ENCODE measurements at regions not wholly inside any gene's neighbourhood (a gene's known extent, or its start where the extent isn't known, plus 50 kb on each side); places are given as distances from the start of the nearest gene placed in this dataset.

GRCh38 chr12:39122562-39123204, 217.3 kb upstream of the CPNE8 start:
- no peak overlapping the region for H3K4me3 ChIP-seq (ENCODE audit: low read length)
- H3K27me3 ChIP-seq (ENCODE audit: low read depth, low read length): no peaks in the 10 kb centered on the region
- TF ChIP-seq CTCF (IDR thresholded peaks at IDR 0.05; ENCODE audit: low read depth, low read length) (no peak), EZH2phosphoT487 (IDR thresholded peaks at IDR 0.05; ENCODE audit: low read depth) (no peak)

GRCh38 chr12:39116861-39117260, 211.5 kb upstream of the CPNE8 start:
- Histone ChIP-seq H3K4me1 (ENCODE audit: low read length) (no peaks in the 10 kb centered on the region), H3K9ac (ENCODE audit: low read length) (no peak overlapping the region), H3K4me2 (ENCODE audit: low read length) (no peak overlapping the region), H2AFZ (ENCODE audit: low read depth, low read length) (no peak overlapping the region), H3K27me3 (ENCODE audit: low read depth, low read length) (no peaks in the 10 kb centered on the region), H3K4me3 (ENCODE audit: low read length) (no peak overlapping the region), H3K36me3 (replicated peaks; ENCODE audit: low read depth, low read length) (no peaks in the 10 kb centered on the region), H3K79me2 (ENCODE audit: low read length) (no peaks in the 10 kb centered on the region), H3K27ac (ENCODE audit: low read length) (no peak overlapping the region), H3K9me3 (ENCODE audit: insufficient read depth, low read length) (no peaks in the 10 kb centered on the region), H4K20me1 (ENCODE audit: insufficient read depth, low read length) (no peaks in the 10 kb centered on the region)
- no peak for TF ChIP-seq EZH2phosphoT487 (IDR thresholded peaks at IDR 0.05; ENCODE audit: low read depth)
- no peak for TF ChIP-seq CTCF (IDR thresholded peaks at IDR 0.05; ENCODE audit: low read depth, low read length)

More at GRCh38 chr12:39122562-39123204, 217.3 kb upstream of the CPNE8 start:
- Histone ChIP-seq H3K9ac (ENCODE audit: low read length) (no peak overlapping the region), H3K4me1 (ENCODE audit: low read length) (no peaks in the 10 kb centered on the region), H3K4me2 (ENCODE audit: low read length) (no peak overlapping the region), H2AFZ (ENCODE audit: low read depth, low read length) (no peak overlapping the region), H4K20me1 (ENCODE audit: insufficient read depth, low read length) (no peaks in the 10 kb centered on the region), H3K36me3 (replicated peaks; ENCODE audit: low read depth, low read length) (no peaks in the 10 kb centered on the region), H3K9me3 (ENCODE audit: insufficient read depth, low read length) (no peaks in the 10 kb centered on the region), H3K27ac (ENCODE audit: low read length) (no peak overlapping the region), H3K79me2 (ENCODE audit: low read length) (no peaks in the 10 kb centered on the region)

GRCh38 chr12:39112064-39112463, 206.7 kb upstream of the CPNE8 start:
- no peak overlapping the region for H3K9ac ChIP-seq (ENCODE audit: low read length)
- no peak overlapping the region for H3K27ac ChIP-seq (ENCODE audit: low read length)
- TF ChIP-seq EZH2phosphoT487 (IDR thresholded peaks at IDR 0.05; ENCODE audit: low read depth) (no peak), CTCF (IDR thresholded peaks at IDR 0.05; ENCODE audit: low read depth, low read length) (no peak)
- H3K4me3 ChIP-seq (ENCODE audit: low read length): no peak overlapping the region
- no peak overlapping the region for H2AFZ ChIP-seq (ENCODE audit: low read depth, low read length)
- no peaks in the 10 kb centered on the region for H3K27me3 ChIP-seq (ENCODE audit: low read depth, low read length)
- no peaks in the 10 kb centered on the region for H4K20me1 ChIP-seq (ENCODE audit: insufficient read depth, low read length)
- no peaks in the 10 kb centered on the region for H3K9me3 ChIP-seq (ENCODE audit: insufficient read depth, low read length)
- H3K4me2 ChIP-seq (ENCODE audit: low read length): no peak overlapping the region
- H3K36me3 ChIP-seq (replicated peaks; ENCODE audit: low read depth, low read length): no peaks in the 10 kb centered on the region
- H3K79me2 ChIP-seq (ENCODE audit: low read length): no peaks in the 10 kb centered on the region
- H3K4me1 ChIP-seq (ENCODE audit: low read length): no peaks in the 10 kb centered on the region

GRCh38 chr12:39105111-39105510, 199.7 kb upstream of the CPNE8 start:
- TF ChIP-seq CTCF (IDR thresholded peaks at IDR 0.05; ENCODE audit: low read depth, low read length) (no peak), EZH2phosphoT487 (IDR thresholded peaks at IDR 0.05; ENCODE audit: low read depth) (no peak)
- no peak overlapping the region for H2AFZ ChIP-seq (ENCODE audit: low read depth, low read length)
- H4K20me1 ChIP-seq (ENCODE audit: insufficient read depth, low read length): no peaks in the 10 kb centered on the region
- H3K4me1 ChIP-seq (ENCODE audit: low read length): no peaks in the 10 kb centered on the region
- H3K36me3 ChIP-seq (replicated peaks; ENCODE audit: low read depth, low read length): no peaks in the 10 kb centered on the region
- no peaks in the 10 kb centered on the region for H3K79me2 ChIP-seq (ENCODE audit: low read length)
- no peak overlapping the region for H3K9ac ChIP-seq (ENCODE audit: low read length)
- H3K27me3 ChIP-seq (ENCODE audit: low read depth, low read length): no peaks in the 10 kb centered on the region
- H3K4me3 ChIP-seq (ENCODE audit: low read length): no peak overlapping the region
- no peaks in the 10 kb centered on the region for H3K9me3 ChIP-seq (ENCODE audit: insufficient read depth, low read length)
- H3K27ac ChIP-seq (ENCODE audit: low read length): no peak overlapping the region
- no peak overlapping the region for H3K4me2 ChIP-seq (ENCODE audit: low read length)

All from OCI-LY3 (cell line).